ENCODE measurements at regions not wholly inside any gene's neighbourhood (a gene's known extent, or its start where the extent isn't known, plus 50 kb on each side); places are given as distances from the start of the nearest gene placed in this dataset.

GRCh38 chr13:70223911-70224310, 115.7 kb upstream of the KLHL1 start:
- no peak for TF ChIP-seq CBX5 (CRISPR knock-in tag; IDR thresholded peaks at IDR 0.05; ENCODE audit: borderline replicate concordance)
- TF ChIP-seq STAT5B (CRISPR knock-in tag; IDR thresholded peaks at IDR 0.05) = no peak
- no peak for TF ChIP-seq YY1 (IDR thresholded peaks at IDR 0.05; ENCODE audit: insufficient read depth, insufficient replicate concordance, low read depth, low read length)
- no peak for TF ChIP-seq FOXM1 (CRISPR knock-in tag; IDR thresholded peaks at IDR 0.05)
- no peak for TF ChIP-seq MXI1 (IDR thresholded peaks at IDR 0.05; ENCODE audit: borderline replicate concordance, low read depth, low read length)
